ENCODE measurements at regions not wholly inside any gene's neighbourhood (a gene's known extent, or its start where the extent isn't known, plus 50 kb on each side); places are given as distances from the start of the nearest gene placed in this dataset.

DNA sequence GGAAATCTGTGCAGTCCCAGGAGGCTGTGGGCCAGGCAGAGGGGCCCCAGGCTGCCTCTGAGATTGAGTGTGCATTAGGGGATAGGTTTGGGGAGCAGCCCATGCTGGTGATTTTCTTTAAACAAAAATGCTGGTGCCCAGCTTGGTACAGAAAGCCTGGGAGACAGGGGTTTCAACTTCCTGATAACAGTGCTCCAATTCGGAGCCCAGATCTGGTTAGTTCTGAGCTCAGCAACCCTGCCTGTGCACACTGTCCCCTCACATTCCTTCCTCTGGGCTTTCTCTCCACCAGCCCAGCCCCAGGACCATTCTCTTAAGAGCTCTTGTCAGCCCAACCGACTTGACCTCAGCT lies 379.2 kb upstream of the ZMIZ1 start:
- CTCF ChIA-PET: no interaction called here
- no peak overlapping the region for H3K9ac ChIP-seq (ENCODE audit: low read length)
- no peak for DNase-seq
- no peak overlapping the region for H2AFZ ChIP-seq (ENCODE audit: low read length)
- BruUV-seq (replicated peaks): no TSS peak
- H3K79me2 ChIP-seq (ENCODE audit: low read length): no peaks in the 10 kb centered on the region
- H4K20me1 ChIP-seq (ENCODE audit: low read length): no peaks in the 10 kb centered on the region
- no peaks in the 10 kb centered on the region for H3K36me3 ChIP-seq (ENCODE audit: low read depth, low read length)
- no peaks in the 10 kb centered on the region for H3K9me2 ChIP-seq (replicated peaks; ENCODE audit: low read length)
- no peaks in the 10 kb centered on the region for H3K4me1 ChIP-seq (ENCODE audit: insufficient read depth, low read length)
- no peak overlapping the region for H3K27ac ChIP-seq (ENCODE audit: low read length)
- no peaks in the 10 kb centered on the region for H3K27me3 ChIP-seq (ENCODE audit: low read length)
- TF ChIP-seq EZH2 (IDR thresholded peaks at IDR 0.05; ENCODE audit: low read length, unreplicated experiment): no peak
- TF ChIP-seq, protein P1, sequence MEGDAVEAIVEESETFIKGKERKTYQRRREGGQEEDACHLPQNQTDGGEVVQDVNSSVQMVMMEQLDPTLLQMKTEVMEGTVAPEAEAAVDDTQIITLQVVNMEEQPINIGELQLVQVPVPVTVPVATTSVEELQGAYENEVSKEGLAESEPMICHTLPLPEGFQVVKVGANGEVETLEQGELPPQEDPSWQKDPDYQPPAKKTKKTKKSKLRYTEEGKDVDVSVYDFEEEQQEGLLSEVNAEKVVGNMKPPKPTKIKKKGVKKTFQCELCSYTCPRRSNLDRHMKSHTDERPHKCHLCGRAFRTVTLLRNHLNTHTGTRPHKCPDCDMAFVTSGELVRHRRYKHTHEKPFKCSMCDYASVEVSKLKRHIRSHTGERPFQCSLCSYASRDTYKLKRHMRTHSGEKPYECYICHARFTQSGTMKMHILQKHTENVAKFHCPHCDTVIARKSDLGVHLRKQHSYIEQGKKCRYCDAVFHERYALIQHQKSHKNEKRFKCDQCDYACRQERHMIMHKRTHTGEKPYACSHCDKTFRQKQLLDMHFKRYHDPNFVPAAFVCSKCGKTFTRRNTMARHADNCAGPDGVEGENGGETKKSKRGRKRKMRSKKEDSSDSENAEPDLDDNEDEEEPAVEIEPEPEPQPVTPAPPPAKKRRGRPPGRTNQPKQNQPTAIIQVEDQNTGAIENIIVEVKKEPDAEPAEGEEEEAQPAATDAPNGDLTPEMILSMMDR (conservative IDR thresholded peaks at IDR 0.05; ENCODE audit: low read depth, low read length): no peak
- TF ChIP-seq EZH2phosphoT487 (IDR thresholded peaks at IDR 0.05; ENCODE audit: borderline replicate concordance, low read length): no peak
- POLR2A ChIA-PET (ENCODE audit: unreplicated experiment): interaction anchor here (0.6 kb wide), 1 partner anchor 17 kb away, joined by 5 read pairs; no protein-coding TSS in a partner anchor
- intact Hi-C loops (cut with micrococcal nuclease): no loop called here
- H3K4me3 ChIP-seq (ENCODE audit: low read length): no peak overlapping the region
- no peak for ATAC-seq
- H3K9me3 ChIP-seq (ENCODE audit: low read length): no peaks in the 10 kb centered on the region
- H3K4me2 ChIP-seq (ENCODE audit: low read length): no peak overlapping the region
- H3F3A ChIP-seq (ENCODE audit: low read length, unreplicated experiment): no peaks in the 10 kb centered on the region

DNA sequence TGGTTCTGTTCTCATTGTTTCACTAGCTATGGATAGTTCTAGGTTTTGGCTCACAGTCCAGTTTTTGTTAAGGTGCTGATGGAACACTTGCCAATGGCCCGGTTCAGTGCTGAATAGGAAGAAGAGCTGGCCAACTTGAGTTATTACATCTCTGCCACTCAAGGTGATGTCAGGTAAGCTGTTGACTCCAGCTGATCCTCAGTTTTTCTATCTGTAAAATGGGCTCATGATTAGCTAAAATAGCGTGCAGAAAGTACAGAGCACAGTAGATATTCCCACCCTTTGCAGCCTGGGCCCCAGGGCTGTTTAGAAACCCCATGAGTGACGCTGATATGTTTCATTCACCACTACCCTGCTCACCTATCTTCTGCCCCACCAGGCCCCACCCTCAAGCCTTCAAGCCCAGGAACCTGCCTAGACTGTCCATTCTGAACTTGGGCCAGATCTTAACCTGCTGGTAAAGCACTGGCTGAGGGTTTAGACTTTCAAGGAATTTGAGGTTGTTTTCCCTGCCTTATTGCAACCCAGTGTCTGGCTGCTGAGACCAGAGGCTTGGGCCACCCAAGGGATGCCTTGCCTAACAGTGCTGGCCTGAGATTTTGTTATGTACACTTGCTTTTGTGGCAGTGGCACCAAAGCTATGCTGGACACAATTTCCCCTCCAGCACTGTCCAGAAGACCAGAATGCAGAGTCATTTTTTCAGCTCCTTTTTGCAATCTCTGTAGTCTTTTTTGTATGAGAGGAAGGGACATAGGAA lies 378.2 kb upstream of the ZMIZ1 start:
- BruUV-seq (replicated peaks): no TSS peak
- POLR2A ChIA-PET (ENCODE audit: unreplicated experiment): interaction anchor here (0.5 kb wide), 1 partner anchor 377 kb away, joined by 17 read pairs; no protein-coding TSS in a partner anchor
- H3K4me3 ChIP-seq (ENCODE audit: low read length): no peak overlapping the region

More for the DNA sequence above, 378.2 kb upstream of the ZMIZ1 start:
- H3K36me3 ChIP-seq (ENCODE audit: low read depth, low read length): no peaks in the 10 kb centered on the region
- no peaks in the 10 kb centered on the region for H3F3A ChIP-seq (ENCODE audit: low read length, unreplicated experiment)
- no peaks in the 10 kb centered on the region for H3K27me3 ChIP-seq (ENCODE audit: low read length)
- H3K9me3 ChIP-seq (ENCODE audit: low read length): no peaks in the 10 kb centered on the region
- H3K9me2 ChIP-seq (replicated peaks; ENCODE audit: low read length): no peaks in the 10 kb centered on the region
- no peak overlapping the region for H3K9ac ChIP-seq (ENCODE audit: low read length)
- ATAC-seq: no peak
- H3K79me2 ChIP-seq (ENCODE audit: low read length): no peaks in the 10 kb centered on the region
- TF ChIP-seq EZH2 (IDR thresholded peaks at IDR 0.05; ENCODE audit: low read length, unreplicated experiment): no peak
- TF ChIP-seq, protein P1 (conservative IDR thresholded peaks at IDR 0.05; ENCODE audit: low read depth, low read length): no peak
- no peak for TF ChIP-seq EZH2phosphoT487 (IDR thresholded peaks at IDR 0.05; ENCODE audit: borderline replicate concordance, low read length)
- H3K4me2 ChIP-seq (ENCODE audit: low read length): no peak overlapping the region
- no peak for DNase-seq
- H3K27ac ChIP-seq (ENCODE audit: low read length): no peak overlapping the region
- H3K4me1 ChIP-seq (ENCODE audit: insufficient read depth, low read length): no peaks in the 10 kb centered on the region
- intact Hi-C loops (cut with micrococcal nuclease): no loop called here
- CTCF ChIA-PET: interaction anchor here (0.7 kb wide), 1 partner anchor 507 kb away, joined by 4 read pairs; no protein-coding TSS in a partner anchor
- no peak overlapping the region for H2AFZ ChIP-seq (ENCODE audit: low read length)
- no peaks in the 10 kb centered on the region for H4K20me1 ChIP-seq (ENCODE audit: low read length)

Data from PC-3 (cell line).